ENCODE measurements at regions not wholly inside any gene's neighbourhood (a gene's known extent, or its start where the extent isn't known, plus 50 kb on each side); places are given as distances from the start of the nearest gene placed in this dataset.

DNA sequence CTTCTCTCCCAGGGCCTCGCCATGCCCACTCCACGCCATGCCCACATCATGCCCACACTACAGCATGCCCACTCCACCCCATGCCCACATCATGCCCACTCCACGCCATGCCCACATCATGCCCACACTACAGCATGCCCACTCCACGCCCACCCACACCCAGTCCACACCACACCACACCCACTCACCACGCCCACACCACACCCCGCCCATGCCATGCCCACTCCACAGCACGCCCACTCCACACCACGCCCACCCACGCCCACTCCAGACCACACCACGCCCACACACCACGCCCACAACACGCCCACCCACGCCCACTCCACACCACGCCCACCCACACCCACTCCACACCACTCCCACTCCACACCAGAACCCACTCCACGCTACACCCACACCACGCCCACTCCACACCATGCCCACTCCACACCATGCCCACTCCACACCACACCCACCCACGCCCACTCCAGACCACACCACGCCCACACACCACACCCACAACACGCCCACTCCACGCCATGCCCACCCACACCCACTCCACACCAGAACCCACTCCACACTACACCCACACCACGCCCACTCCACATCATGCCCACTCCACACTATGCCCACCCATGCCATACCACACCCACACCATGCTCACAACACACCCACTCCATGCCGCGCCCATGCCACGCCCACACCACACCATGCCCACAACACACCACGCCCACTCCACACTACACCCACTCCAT lies 88.6 kb downstream of the ERMARD start:
- peak in 1 of 4 experiments; percentile 5 for DNase-seq

DNA sequence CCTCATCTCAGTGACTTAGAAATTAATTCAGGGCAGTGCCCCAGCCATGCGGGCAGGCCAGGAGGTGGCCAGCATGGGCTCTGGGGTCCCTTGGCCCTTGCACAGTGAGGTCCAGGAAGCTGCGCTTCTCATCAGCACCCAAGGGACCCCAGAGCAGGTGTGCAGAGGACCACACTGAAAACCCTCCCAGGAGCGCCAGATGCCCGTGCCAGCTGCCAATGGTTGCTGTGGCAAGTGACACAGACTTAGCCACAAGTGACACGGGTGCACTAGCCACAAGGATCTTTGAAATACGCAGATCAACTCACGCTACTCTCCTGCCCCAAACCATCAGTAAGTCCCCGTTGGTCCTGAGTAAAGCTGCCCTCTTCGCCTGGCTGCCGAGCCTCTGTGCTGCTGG lies 88.1 kb downstream of the ERMARD start:
- DNase-seq = no peak

DNA sequence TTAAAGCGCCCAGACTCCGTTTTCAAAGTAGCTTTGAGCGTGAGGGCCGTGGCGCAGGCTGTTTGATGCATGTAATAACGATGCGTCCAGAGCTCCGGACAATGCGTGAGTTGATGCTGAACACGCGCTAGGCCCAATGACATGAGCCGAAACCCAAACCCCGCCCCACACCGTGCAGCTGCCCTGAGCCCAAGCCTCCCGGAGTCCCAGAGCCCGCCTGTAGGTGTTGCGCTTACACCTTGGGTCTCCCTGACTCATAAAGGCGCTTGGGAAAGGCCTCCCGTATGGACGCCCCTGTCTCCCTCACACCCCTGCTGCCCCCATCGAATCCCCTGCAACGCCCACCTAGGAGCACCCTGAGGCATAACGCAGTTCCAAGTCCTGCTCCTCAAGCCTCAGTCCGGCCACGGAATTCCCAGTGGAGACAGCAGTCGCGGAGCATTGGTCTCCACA lies 87.6 kb downstream of the ERMARD start:
- DNase-seq = no peak

DNA sequence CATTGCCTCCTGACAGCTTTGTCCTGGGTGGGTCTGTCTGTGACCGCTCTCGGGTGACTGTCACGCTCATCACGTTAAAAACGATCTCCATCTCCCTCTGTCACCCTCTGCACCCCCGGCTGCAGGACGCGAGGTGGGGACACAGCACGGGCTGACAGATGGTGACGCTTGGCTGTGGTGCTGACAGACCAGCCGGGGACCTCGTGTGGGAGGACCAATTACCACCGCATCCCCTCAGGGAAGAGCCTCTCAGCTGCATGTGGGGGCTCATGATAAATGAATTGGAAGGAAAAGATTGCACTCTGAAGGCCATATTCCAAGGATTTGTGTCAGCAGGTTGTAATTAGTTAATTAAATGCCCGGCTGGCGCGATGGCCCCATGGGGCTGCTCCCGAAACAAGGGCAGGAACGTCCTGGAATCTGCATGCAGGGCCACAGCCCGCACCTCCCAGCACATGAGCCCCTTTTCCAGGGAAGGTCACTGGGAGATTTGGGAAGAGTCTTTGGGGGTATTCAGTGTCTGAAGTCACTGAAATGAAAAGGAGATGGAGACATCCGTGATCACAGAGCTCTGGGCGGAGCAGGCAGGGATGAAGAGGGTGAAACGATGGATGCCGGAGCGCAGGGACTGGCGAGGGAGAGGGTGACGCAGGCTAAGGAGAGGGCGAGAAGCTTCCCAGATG lies 87.1 kb downstream of the ERMARD start:
- no peak for DNase-seq

DNA sequence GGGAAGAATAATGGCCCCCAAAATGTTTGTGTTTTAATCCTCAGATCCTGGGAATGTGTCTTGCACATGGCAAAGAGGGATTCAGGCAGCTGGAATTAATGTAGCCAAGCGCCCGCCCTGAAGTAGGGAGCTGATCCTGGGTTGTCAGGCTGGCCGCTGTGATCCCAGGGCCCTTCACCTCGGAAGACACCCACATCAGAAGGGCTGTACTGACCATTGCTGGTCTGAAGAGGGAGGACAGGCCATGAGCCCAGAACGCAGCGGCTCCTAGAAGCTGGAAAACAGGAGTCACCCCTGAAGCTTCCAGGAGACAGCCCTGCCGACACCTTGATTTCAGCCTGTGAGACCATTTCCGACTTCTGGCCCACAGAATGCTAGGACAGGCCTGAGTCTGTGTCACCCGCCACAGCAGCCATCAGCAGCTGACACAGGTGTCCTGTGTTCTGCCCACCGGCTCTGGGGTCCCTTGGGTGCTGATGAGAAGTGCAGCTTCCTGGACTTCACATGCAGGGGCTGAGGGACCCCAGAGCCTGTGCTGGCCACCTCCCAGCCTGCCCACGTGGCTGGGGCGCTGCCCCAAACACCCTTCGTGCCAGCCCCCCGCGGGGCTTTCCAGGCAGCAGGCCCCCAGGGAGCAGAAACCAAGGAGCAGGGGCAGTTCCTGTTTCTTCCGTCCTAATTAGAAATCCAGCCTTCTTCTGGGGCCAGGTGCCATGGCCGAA lies 86.3 kb downstream of the ERMARD start:
- DNase-seq = no peak

DNA sequence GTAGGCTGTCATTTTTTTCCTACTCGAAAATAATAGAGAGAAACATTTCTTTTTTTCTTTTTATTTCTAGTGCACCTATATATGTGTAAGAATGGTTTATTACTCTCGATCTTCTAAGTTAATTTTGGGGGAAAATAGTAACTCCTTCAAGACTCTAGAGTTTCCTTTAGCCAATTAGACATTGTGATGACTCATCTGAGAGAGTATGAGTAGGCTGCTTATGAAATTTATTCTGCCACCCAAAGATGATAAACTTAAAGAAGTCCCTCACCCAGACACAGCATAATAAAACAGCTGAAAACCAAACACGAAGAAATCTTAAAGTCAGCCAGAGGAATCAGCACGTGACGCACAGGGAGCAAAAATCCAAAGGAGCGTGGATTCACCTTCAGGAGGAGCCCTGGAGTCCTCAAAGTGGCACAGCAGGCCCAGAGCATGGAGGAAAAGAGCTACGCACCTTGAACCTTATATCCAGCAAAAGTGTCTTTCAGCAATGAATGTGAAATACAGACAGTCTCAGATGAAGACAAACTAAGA lies 81.9 kb downstream of the ERMARD start:
- no peak for DNase-seq

DNA sequence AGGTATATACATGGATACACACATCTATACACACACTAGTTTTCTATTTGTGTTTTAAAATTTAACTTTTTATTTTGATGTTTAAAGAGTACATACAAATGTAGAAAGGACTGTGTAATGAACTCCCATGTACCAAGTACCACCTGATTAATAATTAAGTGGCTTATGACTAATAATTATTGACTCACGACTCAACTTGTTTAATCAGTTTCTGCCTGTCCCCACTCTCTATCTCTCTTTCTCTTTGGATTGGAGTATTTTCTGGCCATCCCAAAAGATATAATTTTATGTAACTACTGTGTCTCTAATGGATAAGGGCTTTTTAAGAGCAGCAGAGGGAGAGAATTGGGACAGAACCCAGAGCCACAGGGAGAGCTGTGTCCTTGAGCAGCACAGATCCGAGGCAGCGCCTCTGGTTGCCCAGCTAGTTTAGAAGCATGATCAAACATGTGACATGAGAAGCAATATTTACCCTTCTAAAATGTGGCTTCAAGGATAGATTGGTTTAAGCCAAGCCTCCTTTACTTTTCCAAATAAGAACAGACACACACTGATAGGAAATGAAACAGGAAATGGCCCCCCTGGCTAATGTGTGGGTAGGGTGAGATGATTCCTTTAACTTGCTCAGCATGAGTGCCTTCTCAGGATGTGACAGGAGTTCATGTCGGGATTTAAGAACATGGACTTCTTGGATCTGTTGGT lies 81.0 kb downstream of the ERMARD start:
- DNase-seq = peak in 2 of 4 experiments; percentile 5 to 16

DNA sequence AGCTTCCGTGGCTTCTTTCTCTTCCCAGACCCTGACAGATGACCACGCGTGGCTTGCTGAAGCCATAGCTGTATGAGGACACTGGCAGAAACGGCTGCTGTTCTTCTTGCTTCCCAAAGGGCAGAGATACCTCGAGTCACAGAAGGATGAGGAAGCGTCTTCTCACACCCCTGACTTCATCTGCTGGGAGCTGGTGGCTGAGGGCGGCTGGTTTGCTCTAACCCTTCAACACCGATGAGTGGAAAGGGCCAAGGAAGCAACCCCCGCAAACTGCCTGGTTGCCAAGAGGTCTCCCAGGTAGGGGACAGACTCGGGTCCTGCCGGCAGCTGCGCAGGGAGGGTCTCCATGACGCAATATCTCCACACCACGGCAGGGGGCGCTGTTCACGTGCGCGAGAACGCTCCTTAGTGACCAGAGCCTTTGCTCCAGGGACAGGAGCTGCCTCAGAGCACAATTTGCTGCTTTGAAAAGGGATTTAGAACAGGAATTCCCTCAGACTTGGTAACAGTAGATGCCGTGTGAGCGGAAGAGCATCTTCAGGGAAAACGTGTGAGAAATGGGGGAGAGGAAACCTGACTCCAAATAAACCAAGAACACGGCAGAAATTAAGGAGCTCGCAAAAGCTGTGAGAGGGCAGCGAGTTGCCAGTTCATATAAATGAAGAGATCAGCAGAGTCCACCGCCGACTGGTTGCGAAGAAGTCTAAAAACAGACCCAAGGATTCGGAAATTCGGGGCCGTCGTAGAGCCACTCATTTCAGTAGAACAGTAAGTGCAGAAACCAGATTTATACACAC lies 80.2 kb downstream of the ERMARD start:
- DNase-seq = peak; percentile 70 to 87 (median 82)

All from suppressor macrophage (primary cell).